HG02642 (cell line): ENCODE measurements at regions not wholly inside any gene's neighbourhood (a gene's known extent, or its start where the extent isn't known, plus 50 kb on each side); places are given as distances from the start of the nearest gene placed in this dataset.

Experiments
- ATAC-seq: cut with Tn5 transposase; IDR thresholded peaks from one replicate; pipeline ENCODE4 v1.9.1; 2021; ENCODE audit warnings: mild to moderate bottlenecking; ENCODE audit not compliant: unreplicated experiment, poor library complexity

DNA sequence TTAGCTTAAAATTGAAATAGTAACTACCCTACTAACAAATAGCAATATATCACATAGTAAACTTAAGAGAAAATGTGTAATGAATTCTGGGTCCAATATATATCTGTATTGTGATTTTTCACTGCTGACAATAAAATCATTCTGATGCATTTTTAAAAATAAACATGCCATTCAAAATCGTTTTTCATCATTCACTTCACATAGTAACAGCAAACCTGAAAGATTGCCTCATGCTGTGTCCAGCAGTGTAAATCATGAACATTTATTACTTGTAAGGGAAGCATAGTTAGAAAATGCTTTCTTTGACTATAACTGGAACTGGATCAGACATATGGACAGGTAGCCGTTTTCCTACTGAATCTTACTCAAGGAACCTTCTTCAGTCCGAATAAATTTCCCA is 446.1 kb downstream of the UTRN start:
- no peak for ATAC-seq

DNA sequence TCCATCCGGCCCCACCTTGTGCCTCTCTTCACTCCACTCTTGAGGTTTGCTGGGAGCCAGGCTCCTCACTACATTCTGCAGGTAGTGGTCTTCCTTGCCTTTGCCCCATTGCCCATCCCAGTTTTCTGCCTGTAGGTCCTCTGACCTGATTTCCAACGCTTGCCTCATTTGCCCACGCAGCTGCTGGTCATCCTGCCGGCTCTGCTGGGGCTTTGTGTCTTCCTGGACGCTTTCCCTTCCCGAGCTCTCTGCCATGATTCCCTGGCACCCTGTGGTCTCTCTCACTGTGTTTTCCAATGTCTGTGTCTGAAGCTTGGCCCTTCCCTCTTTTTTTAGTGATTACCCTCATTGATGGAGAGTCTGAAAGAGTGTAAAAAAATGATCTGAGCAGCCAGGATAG is 451.6 kb downstream of the UTRN start:
- ATAC-seq, result no peak

DNA sequence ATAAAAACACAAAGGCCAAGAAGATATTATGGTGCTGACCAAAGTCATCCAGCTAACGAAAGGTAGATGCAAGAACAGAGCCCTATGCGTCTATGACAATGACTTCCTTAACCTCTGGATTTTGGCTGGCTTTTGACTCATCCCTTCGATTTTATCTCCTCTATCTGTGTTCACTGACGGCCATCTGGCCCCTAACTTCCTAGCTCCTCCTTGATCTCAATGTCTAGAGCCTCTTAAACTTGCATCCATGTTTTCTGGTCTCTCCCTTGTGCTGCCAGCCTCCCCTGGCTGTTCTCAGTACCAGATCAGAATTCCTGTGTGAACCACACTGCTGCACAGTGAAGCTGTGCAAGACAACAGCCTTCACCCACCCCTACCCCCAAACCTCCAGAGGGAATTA is 452.9 kb downstream of the UTRN start:
- ATAC-seq, result no peak

DNA sequence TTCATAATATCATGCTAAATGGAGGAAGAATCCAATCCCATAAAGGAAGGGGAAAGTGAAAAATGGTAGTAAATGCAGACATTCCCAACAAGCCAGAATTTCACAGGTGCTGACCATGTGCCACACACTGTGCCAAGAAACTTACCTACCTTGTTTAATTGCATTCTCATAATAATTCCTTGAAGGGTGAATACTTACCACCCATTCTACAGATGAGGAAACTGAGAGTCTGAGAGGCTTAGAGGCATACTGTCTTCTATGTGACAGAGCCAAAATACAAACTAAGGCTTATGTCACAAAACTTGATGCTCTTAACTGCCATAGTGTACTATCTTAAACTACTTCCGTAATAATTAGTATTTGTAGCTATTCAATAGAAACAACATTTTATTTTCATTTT is 454.7 kb downstream of the UTRN start:
- no peak for ATAC-seq

DNA sequence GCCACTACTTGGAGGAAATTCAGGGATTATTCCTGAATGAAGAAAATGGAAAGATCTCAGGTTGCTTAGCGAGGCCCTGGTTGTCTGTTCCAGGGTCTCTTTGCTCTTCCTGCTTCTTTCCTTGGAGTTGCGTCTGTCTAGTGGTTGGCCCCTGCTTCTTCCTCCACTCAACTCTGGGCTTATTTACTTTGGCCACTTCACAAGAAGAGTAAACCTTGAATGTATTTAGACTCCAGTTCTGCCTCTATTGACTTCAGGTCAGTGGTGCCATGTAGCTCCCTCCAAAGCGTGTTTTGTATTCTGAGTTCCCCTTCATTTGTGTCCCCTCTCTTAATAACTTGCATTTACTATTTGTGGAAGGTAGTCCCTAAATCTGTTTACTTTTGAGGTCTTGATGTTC is 456.5 kb downstream of the UTRN start:
- no peak for ATAC-seq

DNA sequence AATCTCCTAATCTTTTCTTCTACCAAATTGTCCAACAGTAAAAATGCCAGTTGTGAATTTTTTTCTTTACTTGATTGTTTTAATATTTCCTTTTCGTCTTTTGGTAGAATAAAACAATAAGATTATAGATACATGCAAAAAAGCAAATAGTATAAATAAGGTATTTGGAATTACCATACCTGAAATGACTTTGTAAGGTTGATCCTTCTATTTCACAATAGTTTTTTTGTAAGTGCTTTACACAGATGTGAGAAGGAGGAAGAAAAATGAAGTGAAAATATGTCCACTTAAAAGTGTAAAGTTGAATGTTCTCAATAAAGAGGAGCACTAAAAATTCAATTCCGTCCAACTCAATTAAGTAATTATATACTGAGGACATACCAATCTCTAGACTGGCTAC is 457.6 kb downstream of the UTRN start:
- ATAC-seq, result no peak

DNA sequence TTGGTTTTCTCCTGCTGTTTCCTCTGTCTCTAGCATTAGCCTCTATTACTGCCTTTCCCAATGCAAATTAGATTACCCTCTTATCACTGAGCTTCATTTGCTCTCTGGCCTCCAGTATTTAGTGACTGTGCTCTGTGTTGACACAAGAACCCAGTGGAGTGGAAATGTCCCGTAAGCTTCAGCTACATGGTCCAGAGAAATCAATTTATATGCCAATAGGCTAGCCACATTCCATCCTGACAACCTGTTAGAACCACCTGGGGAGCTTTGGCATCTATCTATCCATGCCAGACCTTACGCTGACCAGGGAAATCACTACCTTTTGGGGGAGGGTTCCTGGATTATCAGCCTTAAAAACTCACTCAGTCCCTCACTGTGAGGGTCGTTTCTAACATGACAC is 459.6 kb downstream of the UTRN start:
- ATAC-seq, result no peak

DNA sequence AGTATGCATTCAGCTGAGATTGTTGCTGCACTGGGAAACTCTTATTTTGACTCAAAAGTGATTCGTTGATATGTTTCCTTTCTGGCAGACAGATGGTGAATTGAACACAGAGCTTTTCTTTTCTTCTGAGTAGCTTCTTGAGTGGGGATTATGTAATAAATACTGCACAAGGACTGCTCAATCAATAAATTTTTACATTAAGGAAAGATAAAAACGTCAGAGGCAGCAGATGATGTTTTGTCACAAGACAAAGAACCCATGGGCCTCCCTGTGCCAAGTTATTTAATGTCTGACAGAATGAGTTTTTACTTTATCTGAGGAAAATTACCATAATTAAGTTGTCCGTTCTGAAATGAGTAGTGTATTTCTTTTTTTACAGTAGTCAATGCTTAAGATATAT is 460.3 kb downstream of the UTRN start:
- no peak for ATAC-seq

DNA sequence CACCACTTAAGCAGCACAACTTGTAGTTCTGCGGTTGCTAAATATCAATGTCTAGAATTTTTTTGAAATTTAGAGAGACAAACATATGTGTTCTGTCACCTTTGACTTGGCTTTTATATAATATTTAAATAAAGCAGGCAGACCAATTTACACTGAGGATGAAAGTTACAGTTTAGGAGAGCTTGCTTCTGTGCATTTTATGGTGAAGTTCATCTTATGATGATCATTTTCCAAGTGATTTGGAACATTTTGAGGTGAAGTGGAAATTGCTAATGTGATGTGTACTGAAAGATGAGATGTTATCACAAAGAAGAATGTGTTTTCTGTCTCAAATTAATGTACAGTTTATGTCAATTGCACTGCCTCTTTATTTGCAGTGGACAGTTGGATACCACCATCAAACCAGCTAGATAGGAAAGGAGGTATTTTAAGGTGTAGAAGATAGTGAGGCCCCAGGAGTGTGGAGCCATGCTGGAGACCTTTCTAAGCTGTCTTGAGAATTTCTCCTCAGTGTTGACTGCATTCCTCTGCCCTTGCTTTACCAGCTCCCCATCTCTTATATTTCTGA is 461.9 kb downstream of the UTRN start:
- no peak for ATAC-seq

DNA sequence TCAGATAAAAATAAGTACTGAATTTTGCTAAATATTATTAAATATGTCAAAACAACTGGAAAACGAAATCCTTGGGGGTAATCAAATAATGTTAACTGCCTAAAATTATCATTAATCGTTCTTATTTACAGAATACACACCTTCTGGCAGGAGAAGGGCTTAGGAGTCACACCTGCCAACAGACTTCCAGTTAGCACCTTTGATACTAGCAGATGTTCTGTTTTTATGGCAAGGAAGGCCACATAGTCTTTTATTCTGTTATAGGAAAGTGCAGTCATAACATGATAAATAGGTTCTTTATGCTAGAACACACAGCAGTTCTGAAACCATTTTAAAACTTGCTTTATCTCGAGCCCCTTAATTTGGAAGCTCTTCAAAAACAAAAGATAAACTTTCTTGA is 464.1 kb downstream of the UTRN start:
- ATAC-seq, result no peak

DNA sequence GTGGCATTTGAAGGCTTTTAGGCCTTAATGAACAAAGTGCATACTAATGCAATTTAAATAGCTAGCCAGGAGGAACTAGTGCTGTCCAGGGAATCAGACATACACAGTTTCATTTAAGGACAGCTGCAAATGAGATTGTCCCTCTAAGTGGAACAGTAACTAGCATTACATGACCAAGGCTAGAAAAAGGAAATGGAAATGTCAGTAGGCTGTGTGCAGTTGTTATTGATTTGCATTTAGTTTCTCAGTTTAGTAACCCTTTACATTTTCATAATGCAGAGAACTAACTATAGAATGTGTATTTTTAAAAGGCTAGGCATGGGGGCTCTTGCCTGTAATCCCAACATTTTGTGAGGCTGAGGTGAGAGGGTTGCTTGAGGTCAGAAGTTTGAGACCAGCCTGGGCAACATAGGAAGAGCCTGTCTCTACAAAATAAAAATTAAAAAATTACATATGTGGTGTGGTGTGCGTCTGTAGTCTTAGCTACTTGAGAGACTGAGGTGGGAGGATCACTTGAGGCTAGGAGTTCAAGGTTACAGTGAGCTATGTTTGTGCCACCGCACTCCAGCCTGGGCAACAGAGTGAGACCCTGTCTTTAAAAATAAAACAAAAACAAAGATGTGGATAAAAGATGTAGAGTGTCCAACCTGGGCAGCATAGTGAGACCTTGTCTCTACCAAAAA is 468.0 kb downstream of the UTRN start:
- ATAC-seq, result peak; percentile 92

DNA sequence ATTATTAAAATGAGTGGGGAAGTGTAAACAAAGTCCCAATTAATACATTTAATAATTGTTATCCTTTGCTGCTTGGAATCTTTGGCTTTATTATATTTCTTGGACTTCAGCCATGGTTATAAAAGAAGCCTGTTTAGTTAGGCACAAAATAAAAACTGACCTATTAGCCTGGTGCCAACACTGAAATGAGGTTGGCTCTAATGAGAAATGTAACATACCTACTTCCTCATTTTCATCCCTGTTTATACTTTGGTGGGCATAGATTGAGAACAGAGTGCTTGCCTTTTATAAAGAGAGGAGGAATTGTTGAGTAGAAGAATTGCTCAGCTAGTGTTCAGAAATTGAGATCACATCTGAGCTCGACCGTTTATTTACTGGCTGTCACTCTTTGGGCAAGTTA is 471.3 kb downstream of the UTRN start:
- ATAC-seq, result no peak

DNA sequence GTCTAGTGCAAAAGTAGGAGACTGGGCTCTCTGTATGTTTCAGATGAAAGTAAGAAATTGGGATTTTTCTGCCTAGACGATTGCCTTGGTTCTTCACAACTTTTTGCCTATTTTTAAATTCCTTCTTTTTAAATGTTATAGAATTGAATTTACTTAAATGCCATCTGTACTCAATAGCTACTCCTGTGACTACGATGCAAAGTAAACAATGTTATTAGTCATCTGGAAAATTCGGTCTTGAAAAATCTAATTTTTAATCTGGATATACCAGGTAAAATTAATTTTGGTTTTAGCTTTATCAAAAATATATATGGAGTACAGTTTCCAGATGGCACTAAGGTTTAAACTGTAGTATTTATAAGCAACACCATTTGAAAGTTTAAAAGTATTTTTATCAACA is 472.2 kb downstream of the UTRN start:
- ATAC-seq, result no peak

DNA sequence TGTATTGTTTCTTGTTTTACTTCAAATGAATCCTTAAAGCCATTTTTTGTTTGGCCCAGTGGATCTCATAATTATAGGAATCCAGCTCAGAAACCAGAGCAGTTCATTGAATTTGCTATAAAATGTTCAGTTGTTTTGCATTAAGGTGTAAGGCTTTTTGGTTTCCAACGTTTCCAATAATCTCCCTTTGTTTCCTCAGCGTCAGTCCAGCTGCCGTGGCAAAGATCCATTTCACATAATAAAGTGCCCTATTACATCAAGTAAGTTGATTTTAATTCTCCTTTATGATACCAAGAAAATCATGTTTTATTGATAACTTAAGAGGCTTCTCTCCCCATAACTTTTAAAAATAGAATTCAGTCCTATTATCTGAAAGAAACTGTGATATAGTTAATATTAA is 472.6 kb downstream of the UTRN start:
- no peak for ATAC-seq

DNA sequence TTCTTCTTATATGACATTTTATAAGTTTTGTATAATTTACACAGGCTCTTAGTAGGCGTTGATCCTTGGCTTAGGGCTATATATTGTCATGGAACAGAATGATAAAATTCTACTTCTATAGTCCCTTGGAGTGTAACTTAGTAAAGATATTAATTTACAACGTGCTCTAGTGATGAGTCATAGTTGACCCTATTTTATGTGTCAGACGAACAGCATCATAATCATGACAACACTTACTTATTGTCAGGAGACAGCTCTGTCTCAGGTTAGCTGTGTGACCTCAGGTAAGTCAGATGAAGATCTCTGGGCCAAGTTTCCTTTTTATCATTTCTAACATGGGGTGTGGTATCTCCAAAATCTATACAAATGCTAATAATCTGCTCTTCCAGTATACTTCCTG is 473.5 kb downstream of the UTRN start:
- peak; percentile 54 for ATAC-seq

DNA sequence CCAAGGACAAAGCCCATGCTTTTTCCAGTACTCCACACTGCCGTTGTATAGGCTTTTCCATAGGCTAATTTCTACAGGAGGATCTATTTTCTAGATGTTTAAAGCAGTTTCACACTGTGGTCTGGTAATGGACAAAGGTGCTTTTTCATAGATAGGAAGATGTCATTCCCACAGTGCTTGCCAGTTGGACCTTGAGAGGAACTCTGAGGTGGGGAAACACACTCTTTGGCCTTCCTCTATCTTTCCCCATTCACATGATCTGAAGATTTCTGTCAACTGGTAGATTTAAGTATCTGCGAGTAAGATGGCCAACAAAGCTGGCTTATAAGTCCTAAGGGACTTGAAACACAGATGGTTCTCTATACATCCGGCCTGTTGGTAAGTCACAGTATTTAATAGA is 477.3 kb downstream of the UTRN start:
- no peak for ATAC-seq

DNA sequence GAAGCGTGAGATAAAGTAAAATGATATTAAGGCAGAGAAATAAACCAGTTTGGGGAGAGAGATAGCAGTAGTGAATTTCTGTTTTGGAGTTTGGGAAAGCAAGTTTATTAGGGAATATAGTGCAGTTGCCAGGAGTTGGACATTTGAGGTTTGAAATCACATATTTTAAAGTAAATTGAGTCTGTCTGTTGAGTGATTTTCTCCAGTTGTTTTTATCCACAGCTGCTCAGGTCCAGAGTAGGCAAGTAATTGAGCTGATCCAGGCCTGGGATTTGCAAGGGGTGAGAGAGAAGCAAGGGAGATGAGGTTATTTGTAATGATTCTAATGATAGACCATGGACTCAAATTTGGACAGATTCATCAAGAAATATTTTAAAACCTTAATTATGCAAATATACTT is 481.9 kb downstream of the UTRN start:
- ATAC-seq, result no peak

DNA sequence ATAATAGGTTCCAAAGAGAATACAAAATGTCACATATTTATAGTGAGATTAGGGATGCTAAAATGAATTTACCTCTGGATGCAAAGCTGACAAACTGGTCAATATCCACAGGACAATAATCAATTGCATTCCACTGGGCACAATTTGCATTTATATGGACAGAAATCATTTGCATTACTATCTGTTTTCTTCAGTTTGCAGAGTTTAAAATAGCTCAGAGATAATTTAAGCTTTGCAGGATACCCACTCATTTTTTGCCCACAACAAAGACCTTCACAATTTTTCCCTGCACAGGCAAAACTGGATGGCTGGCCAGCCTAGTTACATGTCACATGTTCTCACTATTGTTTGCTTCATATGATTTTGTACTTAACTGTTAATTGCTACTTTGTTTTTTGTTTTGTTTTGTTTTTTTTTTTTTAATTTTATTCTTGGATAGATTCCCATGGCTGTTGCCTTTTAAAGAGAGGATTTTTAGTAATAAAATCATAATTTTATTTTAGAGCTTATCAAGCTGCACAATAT is 483.5 kb downstream of the UTRN start:
- no peak for ATAC-seq

DNA sequence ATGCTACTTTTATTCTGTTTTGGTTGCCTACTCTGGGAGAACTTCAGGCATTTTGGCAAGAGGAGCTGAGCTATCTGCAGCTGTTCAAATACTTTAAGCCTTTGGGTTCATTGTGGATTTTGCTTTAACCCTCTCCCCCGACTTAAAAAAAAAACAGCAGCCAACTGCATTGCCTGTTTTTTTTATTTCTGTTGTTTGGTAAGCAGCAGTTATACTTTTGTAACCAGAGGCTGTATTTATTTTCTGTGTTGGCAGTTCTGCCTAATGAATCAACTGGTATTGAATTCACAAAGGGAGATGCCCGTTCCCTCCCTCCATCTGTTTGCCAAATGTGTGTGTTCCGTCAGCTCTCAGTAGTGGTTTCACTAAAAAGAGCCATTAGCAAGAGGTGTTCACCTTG is 484.0 kb downstream of the UTRN start:
- ATAC-seq, result no peak

DNA sequence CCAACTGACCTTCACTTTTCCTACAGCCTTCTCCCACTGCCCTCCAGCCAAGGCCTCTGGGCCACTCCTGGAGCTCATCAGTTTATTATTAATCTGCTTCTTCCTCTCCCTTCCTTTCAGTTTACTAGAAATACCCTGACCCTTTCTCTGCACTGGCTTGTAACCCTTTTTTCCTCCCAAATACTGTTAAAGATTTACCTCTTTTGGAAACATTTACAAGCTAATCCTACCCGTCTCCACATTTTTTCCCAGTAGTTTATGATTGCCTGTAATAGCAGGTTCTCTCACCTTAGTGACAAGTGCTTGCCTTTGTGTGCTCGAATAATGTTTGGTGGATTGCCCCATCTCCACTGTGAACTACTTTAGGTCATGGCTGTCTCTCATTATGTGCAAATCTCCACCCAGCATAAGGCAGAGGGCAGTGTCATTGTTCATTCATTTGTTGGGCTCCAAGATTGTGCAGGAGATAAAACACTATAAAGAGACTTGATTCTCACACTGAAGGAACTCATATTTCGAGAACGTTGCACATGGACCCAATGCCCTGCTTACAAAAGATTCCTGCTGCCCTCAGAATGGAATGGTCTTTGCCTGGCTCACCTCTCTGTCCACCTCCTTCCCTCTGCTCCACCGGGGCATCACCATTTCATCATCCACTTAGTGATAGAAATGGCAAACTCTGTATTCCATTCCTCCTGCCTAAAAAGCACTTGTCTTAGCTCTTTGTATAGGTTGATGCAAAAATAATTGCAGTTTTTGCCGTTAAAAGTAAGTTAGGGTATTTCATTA is 491.1 kb downstream of the UTRN start:
- ATAC-seq, result no peak

DNA sequence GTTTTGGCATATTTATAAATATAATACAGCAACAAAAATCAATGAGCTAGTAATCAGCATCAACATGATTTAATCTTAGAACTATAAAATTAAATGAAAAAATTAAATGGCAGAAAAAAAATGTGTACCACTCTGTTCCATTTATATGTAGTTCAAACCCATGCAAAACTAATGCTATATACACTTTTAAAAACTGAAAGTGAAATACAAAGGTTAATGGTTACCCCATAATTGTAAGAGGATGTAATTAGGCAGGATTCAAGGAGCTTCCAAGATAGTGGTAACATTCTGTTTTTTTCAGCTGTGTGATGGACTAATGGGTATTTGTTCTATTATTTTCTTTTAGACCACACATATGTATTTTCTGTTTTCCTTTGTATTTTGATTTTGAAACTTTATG is 492.1 kb downstream of the UTRN start:
- no peak for ATAC-seq

DNA sequence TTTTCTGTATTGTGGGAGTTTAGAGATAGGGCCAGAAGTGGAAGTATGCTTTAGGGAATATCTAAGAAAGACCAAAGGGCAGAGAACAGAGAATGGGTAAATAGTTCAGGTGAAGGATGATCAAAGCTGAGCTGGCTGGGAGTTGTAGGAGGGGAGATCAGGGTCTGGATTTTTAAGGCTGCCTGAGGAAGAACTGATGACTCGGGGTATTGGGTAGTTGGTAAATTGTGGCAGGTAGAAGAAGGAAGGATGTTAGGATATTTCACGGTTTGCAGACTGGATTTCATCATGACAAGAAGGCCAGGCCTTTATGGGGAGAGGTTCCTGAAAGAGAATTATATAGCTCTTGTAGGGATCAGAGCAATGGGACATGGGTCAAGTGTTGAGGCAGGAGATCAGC is 492.9 kb downstream of the UTRN start:
- no peak for ATAC-seq
